Adrenal gland (tissue), 9 donors: ENCODE measurements at regions not wholly inside any gene's neighbourhood (a gene's known extent, or its start where the extent isn't known, plus 50 kb on each side); places are given as distances from the start of the nearest gene placed in this dataset.

ENCODE experiments used
- DNase-seq, 7 donors: peaks; one replicate each; pipeline ENCODE4 v3.0.0-alpha.2; 2019 to 2020
- H3K27ac ChIP-seq, 5 donors: fragments of 200-600 bp; sonication (generic) in 4 of 5; 1 replicate in 3 of 5; 2 replicates in 2 of 5; pipeline versions ENCODE4 v1.5.1 to v1.8.0; 2016 to 2020; ENCODE audit warnings: mild to moderate bottlenecking in 1 of 5
- H3K27me3 ChIP-seq: fragments of 200-600 bp; 2 replicates; pipeline ENCODE4 v1.8.0; 2021
- H3K36me3 ChIP-seq, 2 donors: fragments of 200-600 bp; replicated peaks in 1 of 2; 1 replicate in 1 of 2; 2 replicates in 1 of 2; pipeline versions ENCODE4 v1.5.1 to v1.8.0; 2018 to 2022
- H3K4me1 ChIP-seq, 2 donors: fragments of 200-600 bp; replicated peaks in 1 of 2; 1 replicate in 1 of 2; 2 replicates in 1 of 2; pipeline versions ENCODE4 v1.5.1 to v1.8.0; 2018 to 2021
- H3K4me3 ChIP-seq, 4 donors: fragments of 200-600 bp; sonication (generic) in 3 of 4; one replicate each; pipeline ENCODE4 v1.5.1; 2016 to 2018
- H3K9me3 ChIP-seq, 3 donors: fragments of 200-600 bp; sonication (generic) in 1 of 3; replicated peaks in 1 of 3; 1 replicate in 2 of 3; 2 replicates in 1 of 3; pipeline versions ENCODE4 v1.5.1 to v1.8.0; 2016 to 2021
- CTCF ChIP-seq, 6 experiments: fragments of 450-650 bp in 4 of 6; fragments of 200-600 bp in 2 of 6; sonication (generic) in 1 of 6; IDR thresholded peaks; 1 replicate in 5 of 6; 2 replicates in 1 of 6; pipeline versions ENCODE4 v1.5.1 to v1.8.0; 2016 to 2021; ENCODE audit warnings: antibody characterized with exemption in 6 of 6, mild to moderate bottlenecking in 2 of 6, moderate library complexity in 1 of 6
- POLR2A ChIP-seq, 2 donors: fragments of 450-650 bp; IDR thresholded peaks; one replicate each; pipeline ENCODE4 v1.6.1; 2017; ENCODE audit warnings: antibody characterized with exemption in 2 of 2, mild to moderate bottlenecking in 2 of 2, moderate library complexity in 1 of 2
- WGBS, 4 donors: extraction: QIAGEN DNeasy Blood & Tissue Kit in 2 of 4; methylation state at CpG; one replicate each; pipeline versions ENCODE4 v1.1.5 to v1.1.7; 2013 to 2017; 5-methylcytosine and 5-hydroxymethylcytosine counted together
- intact Hi-C, 2 donors: fragments of 100-400 bp; cut with DNase I; formaldehyde crosslinking; loops; one replicate each; pipeline versions ENCODE4 v1.14.1 to v1.15.0; 2022 to 2023
- donor health status: healthy with polysubstance abuse.
- donor health status: Bipolar disorder and iron deficiency.
- donor health status: DM: yes; HTN: yes; CAD: no.
- donor health status: DM: no; HTN: no; CAD: no.
- donor health status: DM: no; HTN: no; CAD: no.

DNA sequence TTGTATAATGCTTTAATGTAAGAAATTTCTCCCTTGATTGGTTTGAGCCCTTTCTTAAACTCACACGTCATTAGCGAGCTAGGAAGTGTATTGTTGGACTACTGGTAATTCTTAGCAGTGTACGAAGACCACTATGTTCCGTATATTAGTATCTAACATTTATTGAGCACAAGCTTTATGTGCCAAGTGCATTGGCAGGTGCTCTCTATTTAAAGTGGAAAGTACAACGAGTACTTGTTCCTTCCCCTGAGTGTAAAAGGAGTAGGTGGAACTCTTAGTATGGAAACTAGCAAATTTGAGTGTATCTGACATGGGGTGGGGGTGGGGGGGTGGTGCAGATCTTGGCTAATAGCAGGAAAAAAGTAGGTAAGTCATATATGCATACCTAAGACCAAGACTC is 594.7 kb downstream of the FGF9 start:
- Histone ChIP-seq H3K27me3 (no peaks in the 10 kb centered on the region), H3K36me3 (no peaks in the 10 kb centered on the region), H3K9me3 (no peaks in the 10 kb centered on the region), H3K27ac (no peak overlapping the region), H3K4me3 (no peak overlapping the region), H3K4me1 (no peaks in the 10 kb centered on the region)
- TF ChIP-seq POLR2A (IDR thresholded peaks at IDR 0.05) (no peak), CTCF (IDR thresholded peaks at IDR 0.05) (no peak)
- intact Hi-C loops: no loop called here
- 87 to 95% (median 91%) methylated on average over 5 of the region's 5 CpGs for WGBS, 4 donors
- no peak for DNase-seq

DNA sequence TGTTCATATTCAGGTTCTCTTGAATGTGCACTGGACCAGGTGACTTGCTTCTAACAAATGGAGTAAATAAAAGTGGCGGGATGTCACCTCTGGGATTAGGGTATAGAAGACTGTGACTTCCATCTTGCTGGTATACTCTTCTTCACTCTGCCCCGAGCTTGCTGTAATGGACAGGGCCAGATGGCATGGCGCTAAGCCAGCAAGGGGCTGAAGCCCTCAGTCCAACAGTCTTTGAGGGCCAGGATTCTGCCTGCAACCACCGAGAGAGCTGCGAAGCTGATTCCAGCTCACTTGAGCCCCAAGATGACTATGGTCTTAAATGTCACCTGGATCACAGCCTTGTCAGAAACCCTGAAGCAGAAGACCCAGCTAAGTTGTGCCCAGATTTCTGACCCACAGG is 600.0 kb downstream of the FGF9 start:
- no peaks in the 10 kb centered on the region for H3K27me3 ChIP-seq
- intact Hi-C loops: no loop called here
- WGBS, 4 donors: 91 to 100% (median 93%) methylated on average over 5 of the region's 5 CpGs

DNA sequence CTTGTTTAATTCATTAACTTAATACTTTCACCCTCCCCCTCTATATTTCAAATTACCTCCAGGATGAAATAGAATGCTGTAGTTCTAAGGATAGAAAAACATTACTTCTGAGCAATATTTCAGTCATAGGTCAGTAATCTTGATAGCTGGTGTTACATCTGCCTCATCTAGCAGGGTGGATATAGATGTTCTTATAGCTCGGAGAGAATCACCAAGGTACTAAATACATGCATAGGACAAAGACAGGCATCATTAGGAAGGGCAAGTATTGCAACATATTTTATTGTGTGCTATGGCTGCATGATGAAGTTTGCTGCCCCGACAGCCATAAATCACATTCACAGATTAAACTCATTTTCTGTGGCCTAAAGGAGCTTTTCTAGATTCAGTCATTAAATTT is 601.0 kb downstream of the FGF9 start:
- TF ChIP-seq CTCF (IDR thresholded peaks at IDR 0.05) (no peak), POLR2A (IDR thresholded peaks at IDR 0.05) (no peak)
- Histone ChIP-seq H3K4me3 (no peak overlapping the region), H3K9me3 (no peaks in the 10 kb centered on the region), H3K4me1 (no peaks in the 10 kb centered on the region), H3K27ac (no peak overlapping the region), H3K27me3 (no peaks in the 10 kb centered on the region), H3K36me3 (no peaks in the 10 kb centered on the region)
- intact Hi-C loops: no loop called here
- 83 to 90% (median 87%) methylated on average over 2 of the region's 2 CpGs for WGBS, 4 donors
- no peak for DNase-seq

More for the DNA sequence above, 600.0 kb downstream of the FGF9 start:
- TF ChIP-seq CTCF (IDR thresholded peaks at IDR 0.05) (no peak), POLR2A (IDR thresholded peaks at IDR 0.05) (no peak)
- no peaks in the 10 kb centered on the region for H3K4me1 ChIP-seq
- no peak overlapping the region for H3K27ac ChIP-seq
- H3K36me3 ChIP-seq: no peaks in the 10 kb centered on the region
- no peaks in the 10 kb centered on the region for H3K9me3 ChIP-seq
- H3K4me3 ChIP-seq: no peak overlapping the region
- no peak for DNase-seq

- Histone ChIP-seq H3K4me3 (no peak overlapping the region), H3K9me3 (no peaks in the 10 kb centered on the region), H3K36me3 (no peaks in the 10 kb centered on the region), H3K27ac (no peak overlapping the region), H3K27me3 (no peaks in the 10 kb centered on the region), H3K4me1 (no peaks in the 10 kb centered on the region)
- DNase-seq: peak; percentile 42 to 77 (median 64)
- 50 to 68% (median 57%) methylated on average over 3 of the region's 3 CpGs for WGBS, 4 donors
- intact Hi-C loops: loop anchor here in 1 of 2 donors (5.0 kb wide), 1 partner anchor 638 kb away; no protein-coding TSS in a partner anchor
- TF ChIP-seq CTCF (IDR thresholded peaks at IDR 0.05) (no peak), POLR2A (IDR thresholded peaks at IDR 0.05) (no peak)
These were observed 604.5 kb downstream of the FGF9 start for GRCh38 chr13:22275393-22275792.
